HUES6 (cell line): ENCODE measurements at regions not wholly inside any gene's neighbourhood (a gene's known extent, or its start where the extent isn't known, plus 50 kb on each side); places are given as distances from the start of the nearest gene placed in this dataset.

Experiments used
- H3K27ac ChIP-seq: 2 replicates; pipeline ENCODE4 v1.7.0; 2013; ENCODE audit warnings: low read depth, mild to moderate bottlenecking, low read length, inconsistent platforms
- H3K27me3 ChIP-seq: 2 replicates; pipeline ENCODE4 v1.6.1; 2013; ENCODE audit warnings: low read length; ENCODE audit not compliant: control insufficient read depth, insufficient read depth
- H3K36me3 ChIP-seq: 2 replicates; pipeline ENCODE4 v1.6.1; 2013; ENCODE audit warnings: low read length; ENCODE audit not compliant: control insufficient read depth, insufficient read depth
- H3K4me1 ChIP-seq: 2 replicates; pipeline ENCODE4 v1.6.1; 2013; ENCODE audit warnings: low read length; ENCODE audit not compliant: control insufficient read depth, insufficient read depth
- H3K4me3 ChIP-seq: 2 replicates; pipeline ENCODE4 v1.5.1; 2013; ENCODE audit warnings: low read depth, low read length
- H3K9ac ChIP-seq: one replicate; pipeline ENCODE4 v1.6.1; 2013; ENCODE audit warnings: mild to moderate bottlenecking, low read length
- H3K9me3 ChIP-seq: 2 replicates; pipeline ENCODE4 v1.6.1; 2013; ENCODE audit warnings: low read depth, low read length; ENCODE audit not compliant: control insufficient read depth, insufficient read depth

DNA sequence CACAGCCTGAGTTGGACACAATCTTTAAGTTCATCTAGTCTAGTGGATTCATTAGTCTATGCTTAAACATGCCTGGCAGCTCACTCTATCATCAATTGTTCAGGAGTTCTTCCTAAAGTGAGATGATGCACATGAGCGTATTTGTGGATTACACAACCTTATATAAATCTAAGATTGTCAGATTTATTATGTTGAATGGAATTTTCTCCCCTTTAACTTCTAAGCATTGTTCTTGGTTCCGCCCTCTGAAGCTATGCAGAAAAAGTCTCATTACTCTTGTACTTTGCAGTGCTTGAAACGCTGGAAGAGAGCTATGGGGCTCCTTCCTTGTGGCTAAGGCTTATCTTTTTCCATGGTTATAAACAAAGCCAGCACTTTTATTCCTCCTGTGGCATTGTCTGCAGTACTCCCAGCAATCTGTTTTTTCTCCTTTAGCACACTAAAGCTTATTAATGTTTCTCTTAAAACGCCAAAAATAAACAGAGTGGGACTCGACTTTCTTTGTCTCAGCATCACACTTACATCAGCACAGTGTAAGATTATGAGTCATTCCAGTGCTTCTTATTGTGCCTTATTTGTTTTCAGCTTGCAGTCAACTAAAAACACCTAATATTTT is 316.8 kb upstream of the CAMK1G start:
- Histone ChIP-seq H3K4me1 (peaks cover 8% of the 10 kb centered on the region; the same call in 1 of the 2 replicates), H3K9ac (no peak overlapping the region), H3K27ac (no peak overlapping the region), H3K36me3 (no peaks in the 10 kb centered on the region), H3K27me3 (no peaks in the 10 kb centered on the region), H3K4me3 (no peak overlapping the region), H3K9me3 (no peaks in the 10 kb centered on the region)

DNA sequence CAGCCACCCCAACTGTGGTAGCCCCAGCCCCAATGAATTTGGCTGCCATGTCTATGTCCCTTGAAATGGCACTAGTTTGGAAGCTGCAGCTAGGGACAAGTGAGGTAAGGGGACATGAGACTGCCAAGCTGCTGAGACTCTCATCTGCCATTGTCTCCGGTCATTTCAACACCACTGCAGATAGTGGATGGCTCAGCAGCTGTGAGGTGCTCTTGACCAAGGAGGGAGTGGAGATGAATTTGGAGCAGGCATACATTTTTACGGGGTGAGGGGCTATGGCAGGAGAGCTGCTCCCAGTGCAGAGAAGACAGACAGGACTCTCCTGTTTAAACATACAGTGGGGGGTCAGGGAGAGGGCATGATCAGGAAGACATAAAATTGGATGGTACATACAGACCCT is 315.5 kb upstream of the CAMK1G start:
- Histone ChIP-seq H3K36me3 (no peaks in the 10 kb centered on the region), H3K4me3 (no peak overlapping the region), H3K9ac (no peak overlapping the region), H3K4me1 (peaks cover 8% of the 10 kb centered on the region; the same call in 1 of the 2 replicates), H3K27me3 (no peaks in the 10 kb centered on the region), H3K27ac (no peak overlapping the region), H3K9me3 (no peaks in the 10 kb centered on the region)

DNA sequence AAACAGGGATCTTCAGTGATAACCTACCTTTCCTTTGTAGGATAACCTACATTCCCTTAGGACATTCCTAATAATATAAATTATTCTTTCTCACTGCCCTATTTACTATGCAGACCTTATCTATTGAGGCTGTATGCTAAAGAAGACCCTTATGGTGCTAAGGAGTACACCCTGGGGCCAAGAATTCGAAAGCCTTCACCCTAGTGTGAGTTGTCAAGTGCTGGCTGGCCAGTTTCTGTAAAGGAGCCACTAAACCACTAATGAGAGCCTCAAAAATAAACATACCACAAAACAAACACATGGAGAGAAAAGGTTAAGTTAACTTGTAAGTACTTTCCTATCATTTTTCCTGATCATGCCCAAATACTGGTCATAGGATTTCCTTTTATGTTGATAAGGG is 315.0 kb upstream of the CAMK1G start:
- no peak overlapping the region for H3K9ac ChIP-seq

DNA sequence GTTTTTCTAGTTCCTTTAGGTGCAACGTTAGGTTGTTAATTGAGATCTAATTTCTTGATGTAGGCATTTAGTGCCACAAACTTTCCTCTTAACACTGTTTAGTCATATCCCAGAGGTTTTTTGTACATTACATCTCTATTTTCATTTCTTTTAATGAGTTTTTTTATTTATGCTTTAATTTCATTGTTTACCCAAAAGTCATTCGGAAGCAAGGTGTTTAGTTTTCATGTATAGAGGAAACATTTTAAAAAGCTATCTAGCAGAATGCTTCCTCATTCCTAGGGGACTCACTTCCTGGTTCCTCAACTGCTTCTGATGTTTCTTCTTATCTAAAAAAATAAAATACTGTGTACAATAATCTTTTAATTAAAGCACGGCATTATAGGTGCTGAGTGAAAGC is 307.2 kb upstream of the CAMK1G start:
- no peak overlapping the region for H3K27ac ChIP-seq
- H3K9me3 ChIP-seq = no peaks in the 10 kb centered on the region
- no peaks in the 10 kb centered on the region for H3K36me3 ChIP-seq
- no peaks in the 10 kb centered on the region for H3K27me3 ChIP-seq
- H3K4me1 ChIP-seq = no peaks in the 10 kb centered on the region
- H3K9ac ChIP-seq = no peak overlapping the region
- no peak overlapping the region for H3K4me3 ChIP-seq

More for the DNA sequence above, 315.0 kb upstream of the CAMK1G start:
- Histone ChIP-seq H3K9me3 (no peaks in the 10 kb centered on the region), H3K4me3 (no peak overlapping the region), H3K27ac (no peak overlapping the region), H3K27me3 (no peaks in the 10 kb centered on the region), H3K4me1 (peaks cover 8% of the 10 kb centered on the region; the same call in 1 of the 2 replicates), H3K36me3 (no peaks in the 10 kb centered on the region)

DNA sequence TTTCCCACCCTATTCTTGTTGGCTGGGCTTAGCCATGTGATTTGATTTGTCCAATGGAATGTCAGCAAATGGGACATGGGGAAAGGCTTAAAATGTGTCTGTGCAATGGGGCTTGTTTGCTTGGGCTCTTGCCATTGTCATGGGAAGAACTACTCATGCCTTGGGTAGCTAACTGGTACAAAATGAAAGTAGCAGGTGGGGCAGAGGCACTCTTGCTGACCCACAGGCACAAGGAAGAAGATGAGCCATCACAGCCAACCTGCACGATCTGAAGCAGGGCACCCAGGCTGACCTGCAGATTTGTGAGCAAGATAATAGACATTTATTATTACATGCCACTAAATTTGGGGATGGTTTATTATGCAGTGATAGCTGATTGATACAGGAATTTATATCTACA is 305.9 kb upstream of the CAMK1G start:
- no peaks in the 10 kb centered on the region for H3K27me3 ChIP-seq
- H3K9ac ChIP-seq = no peak overlapping the region
- H3K4me1 ChIP-seq = no peaks in the 10 kb centered on the region
- no peaks in the 10 kb centered on the region for H3K36me3 ChIP-seq
- H3K9me3 ChIP-seq = no peaks in the 10 kb centered on the region
- H3K27ac ChIP-seq = no peak overlapping the region
- H3K4me3 ChIP-seq = no peak overlapping the region

DNA sequence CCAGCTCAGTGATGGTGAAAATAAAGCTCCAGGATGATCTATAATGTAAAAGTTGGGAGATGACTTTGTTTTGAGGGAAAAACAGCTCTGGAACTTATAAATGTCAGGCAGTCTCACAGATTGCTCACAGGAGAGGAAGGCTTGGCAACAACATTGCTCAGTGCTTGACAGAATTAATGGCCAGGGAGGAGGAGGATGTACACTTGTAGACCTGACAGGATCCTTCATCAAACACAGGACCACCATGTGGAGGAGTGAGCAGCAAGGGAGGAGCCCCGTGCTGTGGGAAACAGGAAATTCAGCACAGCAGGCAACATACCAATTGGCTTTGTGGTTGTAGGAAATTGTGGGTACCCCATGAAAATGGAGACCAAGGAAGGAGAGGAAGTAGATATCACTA is 291.8 kb upstream of the CAMK1G start:
- Histone ChIP-seq H3K4me3 (no peak overlapping the region), H3K9ac (no peak overlapping the region), H3K4me1 (peaks cover 10% of the 10 kb centered on the region; the same call in 1 of the 2 replicates), H3K36me3 (no peaks in the 10 kb centered on the region), H3K27me3 (no peaks in the 10 kb centered on the region), H3K9me3 (no peaks in the 10 kb centered on the region), H3K27ac (no peak overlapping the region)

DNA sequence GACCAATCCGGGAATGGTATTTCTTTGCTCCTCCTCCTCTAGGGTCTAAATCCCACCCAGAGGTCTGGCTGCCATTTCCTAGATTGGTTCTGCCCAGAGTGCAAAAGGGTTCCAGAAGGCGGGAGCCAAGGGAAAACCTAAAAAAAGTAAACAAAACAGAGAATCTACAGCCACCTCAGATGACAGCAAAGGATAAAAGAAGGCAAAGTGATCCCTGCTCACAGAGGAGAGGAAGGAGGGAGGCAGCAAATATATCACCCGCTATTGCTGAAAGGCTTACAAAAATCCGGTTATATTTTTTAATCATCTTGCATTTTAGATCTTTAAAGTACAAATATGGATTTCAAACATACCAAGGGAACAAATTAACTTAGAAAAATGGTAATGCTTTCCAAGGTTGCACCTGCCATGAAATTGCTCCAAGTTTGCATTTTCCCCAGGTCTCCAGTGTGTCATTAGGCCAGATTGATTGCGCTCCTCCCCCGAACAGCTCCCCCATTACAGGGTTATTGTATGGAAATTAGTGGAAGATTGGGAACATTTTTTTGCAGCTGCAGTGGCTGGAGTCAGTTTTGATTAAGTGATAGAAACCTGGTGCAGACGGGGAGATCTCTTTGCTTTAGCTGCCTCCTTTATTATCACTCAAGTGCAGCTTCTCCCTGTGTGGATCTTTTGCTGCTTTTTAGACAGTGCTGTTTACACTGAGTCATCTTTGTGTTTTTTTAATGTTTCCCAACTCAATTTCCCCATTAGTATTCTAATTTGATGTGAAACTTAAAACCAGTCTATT is 280.5 kb upstream of the CAMK1G start:
- Histone ChIP-seq H3K36me3 (no peaks in the 10 kb centered on the region), H3K27me3 (no peaks in the 10 kb centered on the region), H3K9me3 (no peaks in the 10 kb centered on the region), H3K4me3 (no peak overlapping the region), H3K9ac (no peak overlapping the region), H3K4me1 (peaks cover 5% of the 10 kb centered on the region; the same call in 1 of the 2 replicates), H3K27ac (no peak overlapping the region)

DNA sequence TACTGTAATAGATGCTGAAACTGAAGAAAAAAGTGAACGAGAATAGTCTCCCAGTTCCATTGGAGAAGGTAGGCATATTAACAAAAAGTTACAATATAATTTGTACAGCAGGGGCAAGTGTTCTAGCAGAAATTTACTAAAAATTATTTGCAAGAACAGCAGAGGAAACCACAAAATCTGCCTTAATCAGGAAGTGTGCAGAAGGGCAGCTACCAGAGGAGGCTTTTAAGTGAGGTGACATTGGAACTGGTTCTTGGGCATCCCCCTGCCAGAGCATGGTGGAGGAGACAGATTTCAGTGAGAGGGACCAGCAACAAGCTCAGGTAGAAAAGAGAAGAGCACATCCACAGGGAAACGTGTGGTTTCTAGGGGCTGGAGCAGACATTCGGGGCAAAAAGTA is 279.3 kb upstream of the CAMK1G start:
- H3K9ac ChIP-seq = no peak overlapping the region
- H3K4me1 ChIP-seq = peaks cover 5% of the 10 kb centered on the region; the same call in 1 of the 2 replicates
- no peak overlapping the region for H3K27ac ChIP-seq
- H3K9me3 ChIP-seq = no peaks in the 10 kb centered on the region
- no peaks in the 10 kb centered on the region for H3K27me3 ChIP-seq
- no peaks in the 10 kb centered on the region for H3K36me3 ChIP-seq
- H3K4me3 ChIP-seq = no peak overlapping the region

DNA sequence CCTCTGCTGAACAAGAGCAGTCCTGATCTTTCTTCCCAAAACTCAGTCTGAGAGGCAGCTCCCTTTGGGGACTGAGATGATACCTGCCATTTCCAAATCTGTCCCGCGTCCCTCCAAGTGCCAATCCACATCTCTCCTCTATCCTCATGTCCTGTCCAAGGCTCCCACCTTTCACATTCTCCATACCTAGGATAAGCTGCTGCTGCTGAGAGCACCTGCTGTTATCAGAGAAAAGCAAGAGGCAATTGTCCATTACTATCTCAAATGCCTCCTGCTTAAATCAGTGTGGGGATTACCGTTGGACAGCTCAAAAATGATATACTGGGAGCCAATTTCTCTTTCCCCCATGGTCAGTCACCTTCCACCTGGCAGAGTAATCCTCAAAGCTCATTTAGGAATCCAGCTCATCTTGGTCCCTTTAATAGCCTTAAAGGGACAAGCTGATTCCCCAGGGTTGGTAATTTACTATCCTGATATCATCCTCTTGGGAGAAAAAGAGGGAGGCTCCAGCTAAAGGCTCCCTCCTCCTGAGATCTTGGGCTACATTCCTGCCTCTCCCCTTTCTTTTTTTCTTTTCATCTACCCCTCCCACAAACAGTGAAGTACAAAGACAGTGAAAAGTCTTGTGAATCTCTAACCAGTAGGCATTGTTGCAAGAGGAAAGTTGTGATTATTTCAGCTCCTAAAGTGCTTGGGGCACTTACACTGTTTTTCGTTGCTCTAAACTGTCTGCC is 278.1 kb upstream of the CAMK1G start:
- no peaks in the 10 kb centered on the region for H3K27me3 ChIP-seq

DNA sequence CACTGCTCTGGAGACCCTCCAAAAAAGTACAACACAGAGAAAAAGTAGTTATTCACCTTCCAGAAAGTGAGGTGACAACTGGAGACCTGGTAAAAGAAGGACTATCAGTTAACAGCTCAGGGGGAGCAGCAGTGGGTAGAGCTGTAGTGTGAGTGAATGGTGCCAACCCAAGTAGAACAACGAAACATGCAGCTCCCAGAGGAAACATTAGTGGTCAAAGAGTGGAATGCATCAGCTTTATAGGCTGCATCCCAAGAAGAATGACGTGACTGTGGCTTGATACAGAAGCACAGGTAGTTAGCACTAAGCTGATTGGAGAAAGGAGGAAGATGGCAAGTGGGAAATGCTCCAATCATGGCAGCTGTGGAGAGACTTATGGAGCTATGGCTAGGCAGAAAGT is 275.7 kb upstream of the CAMK1G start:
- no peaks in the 10 kb centered on the region for H3K27me3 ChIP-seq
- H3K36me3 ChIP-seq = no peaks in the 10 kb centered on the region
- no peak overlapping the region for H3K9ac ChIP-seq
- H3K27ac ChIP-seq = no peak overlapping the region
- H3K9me3 ChIP-seq = no peaks in the 10 kb centered on the region
- H3K4me1 ChIP-seq = peaks cover 5% of the 10 kb centered on the region; the same call in 1 of the 2 replicates
- H3K4me3 ChIP-seq = no peak overlapping the region

More for the DNA sequence above, 278.1 kb upstream of the CAMK1G start:
- Histone ChIP-seq H3K4me3 (no peak overlapping the region), H3K9me3 (no peaks in the 10 kb centered on the region), H3K9ac (no peak overlapping the region), H3K27ac (no peak overlapping the region), H3K4me1 (peaks cover 5% of the 10 kb centered on the region; the same call in 1 of the 2 replicates), H3K36me3 (no peaks in the 10 kb centered on the region)

DNA sequence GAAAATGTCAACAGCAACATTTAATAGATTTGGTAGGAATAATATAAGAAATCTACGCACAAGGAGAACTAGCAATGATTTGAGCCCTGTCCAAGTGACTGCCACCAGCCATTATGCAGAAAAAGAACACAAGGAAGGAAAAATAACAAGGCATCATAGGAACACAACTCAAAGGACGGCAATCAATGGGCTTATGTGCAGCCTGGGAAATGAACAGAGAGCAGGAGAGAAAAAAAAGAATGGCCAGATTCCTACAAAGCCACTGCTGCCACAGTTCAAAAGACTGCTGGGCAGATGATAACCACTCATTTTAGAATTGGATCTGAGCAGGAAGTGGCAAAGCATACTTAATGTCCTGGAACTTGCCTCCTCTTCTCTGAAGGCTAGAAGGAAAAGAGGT is 274.3 kb upstream of the CAMK1G start:
- H3K4me3 ChIP-seq = no peak overlapping the region
- peaks cover 5% of the 10 kb centered on the region; the same call in 1 of the 2 replicates for H3K4me1 ChIP-seq
- H3K27ac ChIP-seq = no peak overlapping the region
- H3K27me3 ChIP-seq = no peaks in the 10 kb centered on the region
- H3K9me3 ChIP-seq = no peaks in the 10 kb centered on the region
- no peaks in the 10 kb centered on the region for H3K36me3 ChIP-seq
- no peak overlapping the region for H3K9ac ChIP-seq
